Astrocyte of the cerebellum (primary cell): ENCODE measurements at regions not wholly inside any gene's neighbourhood (a gene's known extent, or its start where the extent isn't known, plus 50 kb on each side); places are given as distances from the start of the nearest gene placed in this dataset.

ENCODE experiments used
- DNase-seq: peaks from one replicate; pipeline ENCODE4 v3.0.0-alpha.2; 2011; ENCODE audit warnings: low read depth
- H3K4me3 ChIP-seq: 2 replicates; pipeline ENCODE4 v1.5.1; 2011; ENCODE audit warnings: mild to moderate bottlenecking, low read depth, low read length, moderate library complexity
- in situ Hi-C: cut with HindIII; loops from 2 replicates; pipeline ENCODE4 v1.10.0; 2017; ENCODE audit warnings: low sequenced_read_pairs
- TF ChIP-seq, protein P1 (sequence below): IDR thresholded peaks from 2 replicates; pipeline ENCODE4 v1.5.1; 2012; ENCODE audit warnings: low read length, low read depth, moderate library complexity, mild to moderate bottlenecking; ENCODE audit errors: missing control alignments

DNA sequence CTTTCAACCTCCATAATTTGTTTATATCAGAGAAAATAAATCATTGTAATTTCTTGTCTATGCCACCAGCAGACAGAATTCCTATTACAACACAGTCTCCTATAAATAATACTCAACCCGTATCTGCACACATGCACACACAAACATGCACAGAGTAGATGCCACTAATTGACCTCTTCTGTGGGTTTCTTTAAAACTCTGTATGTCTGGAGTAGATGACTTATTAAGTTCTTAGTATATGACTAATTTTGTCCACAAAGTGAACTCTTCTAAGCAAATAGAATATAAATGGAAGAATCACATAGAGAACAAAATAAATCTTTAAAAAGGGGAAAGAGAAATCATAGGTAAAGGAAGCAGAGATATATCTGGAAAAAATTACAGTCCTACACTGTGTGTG lies 452.3 kb downstream of the MTRR start:
- no peak for DNase-seq
- TF ChIP-seq, protein P1, sequence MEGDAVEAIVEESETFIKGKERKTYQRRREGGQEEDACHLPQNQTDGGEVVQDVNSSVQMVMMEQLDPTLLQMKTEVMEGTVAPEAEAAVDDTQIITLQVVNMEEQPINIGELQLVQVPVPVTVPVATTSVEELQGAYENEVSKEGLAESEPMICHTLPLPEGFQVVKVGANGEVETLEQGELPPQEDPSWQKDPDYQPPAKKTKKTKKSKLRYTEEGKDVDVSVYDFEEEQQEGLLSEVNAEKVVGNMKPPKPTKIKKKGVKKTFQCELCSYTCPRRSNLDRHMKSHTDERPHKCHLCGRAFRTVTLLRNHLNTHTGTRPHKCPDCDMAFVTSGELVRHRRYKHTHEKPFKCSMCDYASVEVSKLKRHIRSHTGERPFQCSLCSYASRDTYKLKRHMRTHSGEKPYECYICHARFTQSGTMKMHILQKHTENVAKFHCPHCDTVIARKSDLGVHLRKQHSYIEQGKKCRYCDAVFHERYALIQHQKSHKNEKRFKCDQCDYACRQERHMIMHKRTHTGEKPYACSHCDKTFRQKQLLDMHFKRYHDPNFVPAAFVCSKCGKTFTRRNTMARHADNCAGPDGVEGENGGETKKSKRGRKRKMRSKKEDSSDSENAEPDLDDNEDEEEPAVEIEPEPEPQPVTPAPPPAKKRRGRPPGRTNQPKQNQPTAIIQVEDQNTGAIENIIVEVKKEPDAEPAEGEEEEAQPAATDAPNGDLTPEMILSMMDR = no peak
- in situ Hi-C loops = no loop called here
- no peak overlapping the region for H3K4me3 ChIP-seq

DNA sequence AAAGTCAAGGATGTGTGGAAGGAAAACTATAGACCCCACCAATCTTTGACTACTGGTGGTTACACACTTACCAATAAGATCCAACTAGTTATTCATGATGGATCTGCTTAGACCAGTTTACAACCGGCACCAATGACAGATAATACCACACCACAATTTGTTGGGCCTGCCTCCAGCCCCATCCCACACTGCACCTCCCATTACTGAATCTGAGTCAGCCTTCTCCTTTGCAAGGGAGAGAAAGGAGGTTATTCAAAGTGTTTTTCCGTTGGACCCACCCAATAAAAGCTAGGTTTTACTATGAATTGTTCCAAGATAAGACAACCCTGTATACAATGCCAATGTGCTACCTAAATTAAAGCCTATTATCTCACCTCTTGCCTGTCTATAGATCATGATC lies 453.5 kb downstream of the MTRR start:
- no peak for DNase-seq
- TF ChIP-seq, protein P1 = no peak
- in situ Hi-C loops = no loop called here
- no peak overlapping the region for H3K4me3 ChIP-seq

DNA sequence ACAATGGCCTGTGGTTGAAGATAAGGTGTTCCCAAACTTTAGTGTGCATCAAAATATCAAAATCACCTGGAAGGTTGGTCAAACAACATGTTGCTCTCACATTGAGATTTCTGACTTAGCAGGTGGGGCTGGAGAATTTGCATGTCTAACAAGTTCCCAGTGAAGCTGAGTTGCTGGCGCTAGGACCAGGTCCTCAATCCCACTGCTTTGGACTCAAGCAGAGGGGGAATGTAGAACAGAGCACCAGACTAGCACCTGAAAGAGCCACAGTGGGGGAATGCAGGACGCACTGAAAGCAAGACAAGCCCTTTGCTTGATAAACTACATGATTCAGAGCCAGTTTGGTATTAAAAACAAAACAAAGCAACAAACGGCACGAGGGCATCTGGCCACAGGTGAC lies 458.1 kb downstream of the MTRR start:
- no peak overlapping the region for H3K4me3 ChIP-seq
- in situ Hi-C loops = no loop called here
- DNase-seq = no peak
- TF ChIP-seq, protein P1 = no peak

DNA sequence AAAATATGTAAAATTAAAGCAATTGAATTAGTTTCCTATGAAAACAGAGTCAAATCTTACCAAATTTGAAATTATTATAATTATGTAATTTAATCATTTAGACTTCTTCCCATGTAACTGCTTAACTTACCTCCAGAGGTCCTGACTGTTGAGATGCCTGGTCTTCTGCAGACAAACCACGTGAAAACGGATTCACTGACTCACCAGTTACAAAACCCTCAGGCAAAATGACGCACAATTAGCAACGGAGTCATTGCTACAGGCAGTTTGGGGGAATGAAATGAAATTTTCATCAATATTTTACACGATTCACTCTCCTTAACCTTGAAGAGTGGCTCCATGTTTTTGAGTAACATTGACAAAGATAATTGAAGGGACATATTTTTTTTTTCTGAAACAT lies 460.8 kb downstream of the MTRR start:
- no peak overlapping the region for H3K4me3 ChIP-seq
- in situ Hi-C loops = no loop called here
- TF ChIP-seq, protein P1 = no peak
- DNase-seq = no peak

DNA sequence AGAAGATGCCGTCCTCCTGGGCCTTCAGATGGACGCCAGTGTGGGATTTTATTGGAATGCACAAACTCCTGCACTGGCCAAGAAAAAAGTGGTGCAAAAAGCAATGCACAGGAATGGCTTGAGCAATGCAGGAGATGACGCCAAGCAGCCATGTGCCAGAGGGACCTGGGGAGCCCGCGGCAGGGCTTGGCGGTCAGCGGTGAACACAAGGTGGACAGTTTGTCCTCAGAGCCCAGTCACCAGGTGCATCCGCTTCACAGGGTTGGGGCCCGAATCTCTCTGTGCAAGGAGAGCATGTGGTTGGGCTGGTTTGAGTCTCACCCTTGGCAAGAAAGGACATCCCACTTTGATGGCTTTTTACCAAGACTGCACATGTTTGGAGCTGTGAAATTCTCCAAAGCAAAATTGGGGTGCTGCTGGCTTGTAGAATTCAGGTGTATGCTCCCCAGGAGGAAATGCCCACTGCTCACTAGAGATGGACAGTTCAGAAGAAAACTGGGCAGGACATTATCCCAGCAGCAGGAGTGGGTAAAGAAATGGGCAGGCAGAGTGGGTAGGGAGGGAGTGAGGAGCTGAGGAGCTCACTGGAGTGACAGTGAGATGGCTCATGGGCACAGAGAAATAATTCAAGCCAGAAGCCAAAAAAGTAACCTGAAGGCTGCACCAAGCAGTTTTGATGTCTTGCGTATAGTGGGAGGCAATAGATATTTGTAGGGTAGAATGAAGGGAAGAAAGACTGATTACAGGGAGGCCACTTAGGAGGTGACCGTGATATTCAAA lies 463.9 kb downstream of the MTRR start:
- in situ Hi-C loops = no loop called here
- TF ChIP-seq, protein P1 = no peak
- no peak overlapping the region for H3K4me3 ChIP-seq
- no peak for DNase-seq

DNA sequence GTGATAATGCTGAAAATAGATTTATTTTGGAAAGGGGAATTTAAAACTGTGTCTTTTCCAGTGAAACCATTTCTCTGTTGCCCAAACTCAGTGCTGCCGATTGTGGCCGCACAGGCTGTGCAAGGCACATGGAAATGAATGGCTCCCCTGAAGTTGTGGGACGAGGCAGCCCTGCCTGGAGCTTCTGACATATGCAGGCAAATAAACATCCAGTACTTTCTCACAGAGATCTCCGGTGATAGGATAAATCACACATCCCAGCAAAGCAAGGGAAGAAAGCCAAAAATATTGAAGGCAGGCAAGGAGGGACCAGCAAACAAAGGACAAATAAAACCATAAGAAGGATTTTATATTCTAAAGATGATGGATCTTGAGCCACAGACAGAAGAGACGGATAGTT lies 464.5 kb downstream of the MTRR start:
- H3K4me3 ChIP-seq = no peak overlapping the region
- no peak for DNase-seq
- in situ Hi-C loops = no loop called here
- TF ChIP-seq, protein P1 = no peak
